ENCODE measurements at regions not wholly inside any gene's neighbourhood (a gene's known extent, or its start where the extent isn't known, plus 50 kb on each side); places are given as distances from the start of the nearest gene placed in this dataset.

- no peak for DNase-seq (ENCODE audit: low read depth, low spot score)
- TF ChIP-seq EZH2 (IDR thresholded peaks at IDR 0.05; ENCODE audit: low read length) (no peak), CTCF (optimal IDR thresholded peaks at IDR 0.05 in 1 of 3, IDR thresholded peaks at IDR 0.05 in 1 of 3, conservative IDR thresholded peaks at IDR 0.05 in 1 of 3; ENCODE audit: extremely low read depth in 1 of 3, insufficient read depth in 2 of 3, low read length in 3 of 3) (no peak)
These were observed 264.8 kb downstream of the RAP2B start for GRCh38 chr3:153426803-153427202.

GRCh38 chr3:153429821-153430220, 267.8 kb downstream of the RAP2B start:
- Histone ChIP-seq H3K4me3 (ENCODE audit: control insufficient read depth in 2 of 3, extremely low read depth in 1 of 3, insufficient read depth in 2 of 3, low read depth in 1 of 3, low read length in 3 of 3) (no peak overlapping the region), H3K27me3 (ENCODE audit: control insufficient read depth, extremely low read depth, insufficient read depth, low read length) (no peaks in the 10 kb centered on the region), H3K79me2 (ENCODE audit: control insufficient read depth, insufficient read depth, low read length) (no peaks in the 10 kb centered on the region), H3K9me1 (ENCODE audit: control insufficient read depth, extremely low read depth, insufficient read depth, low read length) (no peaks in the 10 kb centered on the region), H3K4me2 (ENCODE audit: control insufficient read depth, extremely low read depth, insufficient read depth, low read depth, low read length) (no peak overlapping the region), H3K9me3 (ENCODE audit: control insufficient read depth, low read depth, low read length) (no peaks in the 10 kb centered on the region), H2AFZ (ENCODE audit: control insufficient read depth, low read length) (no peak overlapping the region), H3K9ac (ENCODE audit: control insufficient read depth, extremely low read depth, insufficient read depth, low read length) (no peak overlapping the region), H3K27ac (ENCODE audit: control insufficient read depth, insufficient read depth, low read length) (no peak overlapping the region), H3K36me3 (ENCODE audit: control insufficient read depth in 2 of 2, extremely low read depth in 1 of 2, insufficient read depth in 2 of 2, low read length in 2 of 2) (no peaks in the 10 kb centered on the region), H4K20me1 (ENCODE audit: control insufficient read depth, extremely low read depth, insufficient read depth, low read length) (no peaks in the 10 kb centered on the region), H3K4me1 (ENCODE audit: control insufficient read depth, extremely low read depth, insufficient read depth, low read length) (no peaks in the 10 kb centered on the region)
- no peak for TF ChIP-seq EZH2 (IDR thresholded peaks at IDR 0.05; ENCODE audit: low read length)
- TF ChIP-seq CTCF (optimal IDR thresholded peaks at IDR 0.05 in 1 of 3, IDR thresholded peaks at IDR 0.05 in 1 of 3, conservative IDR thresholded peaks at IDR 0.05 in 1 of 3; ENCODE audit: extremely low read depth in 1 of 3, insufficient read depth in 2 of 3, low read length in 3 of 3) = no peak
- no peak for DNase-seq (ENCODE audit: low read depth, low spot score)
- FAIRE-seq = no peak
- dilution Hi-C loops (cut with MboI; ENCODE audit: extremely low pct_ligation_motif_present, low sequenced_read_pairs) = no loop called here

More at GRCh38 chr3:153426803-153427202, 264.8 kb downstream of the RAP2B start:
- no peaks in the 10 kb centered on the region for H3K36me3 ChIP-seq (ENCODE audit: control insufficient read depth in 2 of 2, extremely low read depth in 1 of 2, insufficient read depth in 2 of 2, low read length in 2 of 2)
- no peak overlapping the region for H3K4me3 ChIP-seq (ENCODE audit: control insufficient read depth in 2 of 3, extremely low read depth in 1 of 3, insufficient read depth in 2 of 3, low read depth in 1 of 3, low read length in 3 of 3)
- no peak overlapping the region for H2AFZ ChIP-seq (ENCODE audit: control insufficient read depth, low read length)
- H3K27me3 ChIP-seq (ENCODE audit: control insufficient read depth, extremely low read depth, insufficient read depth, low read length) = no peaks in the 10 kb centered on the region
- H3K9ac ChIP-seq (ENCODE audit: control insufficient read depth, extremely low read depth, insufficient read depth, low read length) = no peak overlapping the region
- H4K20me1 ChIP-seq (ENCODE audit: control insufficient read depth, extremely low read depth, insufficient read depth, low read length) = no peaks in the 10 kb centered on the region
- H3K4me1 ChIP-seq (ENCODE audit: control insufficient read depth, extremely low read depth, insufficient read depth, low read length) = no peaks in the 10 kb centered on the region
- no peak overlapping the region for H3K4me2 ChIP-seq (ENCODE audit: control insufficient read depth, extremely low read depth, insufficient read depth, low read depth, low read length)
- H3K27ac ChIP-seq (ENCODE audit: control insufficient read depth, insufficient read depth, low read length) = no peak overlapping the region
- H3K9me1 ChIP-seq (ENCODE audit: control insufficient read depth, extremely low read depth, insufficient read depth, low read length) = no peaks in the 10 kb centered on the region
- FAIRE-seq = no peak
- no peaks in the 10 kb centered on the region for H3K79me2 ChIP-seq (ENCODE audit: control insufficient read depth, insufficient read depth, low read length)
- dilution Hi-C loops (cut with MboI; ENCODE audit: extremely low pct_ligation_motif_present, low sequenced_read_pairs) = no loop called here
- no peaks in the 10 kb centered on the region for H3K9me3 ChIP-seq (ENCODE audit: control insufficient read depth, low read depth, low read length)
